K562 (cell line): ENCODE measurements at regions not wholly inside any gene's neighbourhood (a gene's known extent, or its start where the extent isn't known, plus 50 kb on each side); places are given as distances from the start of the nearest gene placed in this dataset.
A peak's percentile ranks its signal among the peaks of the same experiment; 100 is the strongest.

Experiments used
- ATAC-seq: fragments of 200-7000 bp; cut with Tn5 transposase; 3 replicates; pipeline ENCODE4 v1.9.1; 2020; ENCODE audit warnings: moderate library complexity
- BruUV-seq: library from RNA; stranded (reverse); fragments of 400-500 nt; replicated peaks from 2 replicates; lab custom pipeline; 2021; lab: Mats Ljungman, UMichigan
- CTCF ChIA-PET: fragments of 300-600 bp; formaldehyde crosslinking; extraction: SDS; loops from one replicate; lab custom pipeline; 2021; ENCODE audit warnings: low intra/inter-chr PET ratio; lab: Yijun Ruan, JAX
- POLR2A ChIA-PET: fragments of 300-600, 350-650 bp; sonication (Branson Sonifier 250); formaldehyde crosslinking; extraction: SDS; loops from one replicate; lab custom pipeline; 2021; ENCODE audit warnings: antibody characterized with exemption, inconsistent platforms; lab: Yijun Ruan, JAX
- DNase-seq, 4 experiments: peaks; one replicate each; pipeline versions ENCODE4 v3.0.0 to v3.0.0-alpha.2; 2011 to 2018; ENCODE audit warnings: low spot score in 3 of 4, mixed read lengths in 3 of 4; ENCODE audit errors: extremely low read depth in 1 of 4
- FAIRE-seq: peaks from 2 replicates; lab custom pipeline; 2011; peaks lifted over from hg19 to GRCh38; lab: Jason Lieb, UNC
- H2AFZ ChIP-seq: 2 replicates; pipeline ENCODE4 v1.6.0; 2011; ENCODE audit warnings: low read depth, low read length, control low read depth, inconsistent platforms
- H3K27ac ChIP-seq: fragments of 200-600 bp; 3 replicates; pipeline ENCODE4 v1.8.0; 2011; ENCODE audit warnings: low read depth, mild to moderate bottlenecking, control low read depth, inconsistent platforms, low read length, moderate library complexity, mixed read lengths; ENCODE audit errors: extremely low read depth
- H3K27me3 ChIP-seq, 2 experiments: fragments of 300-600 bp in 1 of 2; 2 replicates in 1 of 2; 3 replicates in 1 of 2; pipeline versions ENCODE4 v1.6.0 to v1.8.0; 2011; ENCODE audit warnings: inconsistent platforms in 2 of 2, low read length in 2 of 2, mild to moderate bottlenecking in 1 of 2, mixed read lengths in 1 of 2, moderate library complexity in 1 of 2; ENCODE audit not compliant: control insufficient read depth in 2 of 2, insufficient read depth in 2 of 2
- H3K36me3 ChIP-seq: fragments of 300-600 bp; 3 replicates; pipeline ENCODE4 v1.8.0; 2011; ENCODE audit warnings: mild to moderate bottlenecking, low read length, inconsistent platforms; ENCODE audit not compliant: control insufficient read depth, insufficient read depth
- H3K4me1 ChIP-seq, 2 experiments: fragments of 200-600 bp in 1 of 2; replicated peaks in 1 of 2; 2 replicates in 1 of 2; 3 replicates in 1 of 2; pipeline versions ENCODE4 v1.5.1 to v1.8.0; 2011; ENCODE audit warnings: inconsistent platforms in 2 of 2, low read length in 2 of 2, mild to moderate bottlenecking in 1 of 2, mixed read lengths in 1 of 2, moderate library complexity in 1 of 2; ENCODE audit not compliant: control insufficient read depth in 2 of 2, insufficient read depth in 2 of 2
- H3K4me2 ChIP-seq: 2 replicates; pipeline ENCODE4 v1.6.1; 2011; ENCODE audit warnings: low read length, control low read depth, inconsistent platforms, mixed read lengths; ENCODE audit not compliant: insufficient read depth
- H3K4me3 ChIP-seq: fragments of 200-600 bp; sonication (generic), shearing (Covaris generic); 2 replicates; pipeline ENCODE4 v1.5.1; 2016; ENCODE audit warnings: control low read depth, inconsistent platforms
- H3K79me2 ChIP-seq: fragments of 200-600 bp; 3 replicates; pipeline ENCODE4 v1.8.0; 2011; ENCODE audit warnings: low read length, inconsistent platforms; ENCODE audit not compliant: control insufficient read depth, insufficient read depth
- H3K9ac ChIP-seq, 2 experiments: 2 replicates each; pipeline versions ENCODE4 v1.6.0 to v1.6.1; 2011; ENCODE audit warnings: low read depth in 2 of 2, low read length in 2 of 2, control low read depth in 1 of 2, inconsistent platforms in 1 of 2, mild to moderate bottlenecking in 1 of 2, mixed read lengths in 1 of 2; ENCODE audit not compliant: insufficient read depth in 1 of 2
- H3K9me1 ChIP-seq: one replicate; pipeline ENCODE4 v1.6.0; 2011; ENCODE audit warnings: inconsistent platforms, mild to moderate bottlenecking, low read length, moderate library complexity; ENCODE audit not compliant: control insufficient read depth, insufficient read depth
- H3K9me3 ChIP-seq: replicated peaks from 2 replicates; pipeline ENCODE4 v1.5.1; 2011; ENCODE audit warnings: low read depth, low read length, inconsistent platforms; ENCODE audit not compliant: control insufficient read depth, insufficient read depth
- H4K20me1 ChIP-seq: replicated peaks from 2 replicates; pipeline ENCODE4 v1.6.1; 2011; ENCODE audit warnings: low read length, inconsistent platforms, mixed read lengths; ENCODE audit not compliant: control insufficient read depth, insufficient read depth
- C11orf30 ChIP-seq: fragments of 450-650 bp; IDR thresholded peaks from 2 replicates; pipeline ENCODE4 v1.6.1; 2016; ENCODE audit warnings: low read depth, mild to moderate bottlenecking
- FOSL1 ChIP-seq: fragments of 200-800 bp; sonication (Bioruptor generic); conservative IDR thresholded peaks from 2 replicates; pipeline ENCODE4 v1.6.1; 2016; ENCODE audit warnings: missing genetic modification characterization, missing compliant biosample characterization
- FOXM1 ChIP-seq, 2 experiments: fragments of 450-650 bp in 1 of 2; sonication (generic) in 1 of 2; formaldehyde crosslinking in 1 of 2; IDR thresholded peaks; 2 replicates each; pipeline versions ENCODE4 v1.6.1 to v1.9.0; 2017 to 2022; ENCODE audit warnings: low read depth in 2 of 2, mild to moderate bottlenecking in 2 of 2, missing genetic modification reagents in 1 of 2, moderate library complexity in 1 of 2
- KDM1A ChIP-seq, 2 experiments: fragments of 450-650 bp; IDR thresholded peaks; 2 replicates each; pipeline ENCODE4 v1.6.1; 2016; ENCODE audit warnings: mild to moderate bottlenecking in 2 of 2
- KLF10 ChIP-seq: fragments of 250-450 bp; sonication (Bioruptor Pico); IDR thresholded peaks from 2 replicates; pipeline ENCODE4 v1.6.1; 2021; ENCODE audit warnings: matching md5 sums
- MAFF ChIP-seq: IDR thresholded peaks from 2 replicates; pipeline ENCODE4 v1.6.1; 2012; ENCODE audit warnings: low read length, improper control_type of control experiment
- MAFG ChIP-seq: fragments of 450-650 bp; conservative IDR thresholded peaks from 2 replicates; pipeline ENCODE4 v1.6.1; 2016; ENCODE audit warnings: missing genetic modification characterization, missing compliant biosample characterization
- MAFK ChIP-seq: IDR thresholded peaks from 2 replicates; pipeline ENCODE4 v1.6.1; 2011; ENCODE audit warnings: low read length, improper control_type of control experiment
- TCF7L2 ChIP-seq: fragments of 150-350 bp; IDR thresholded peaks from 2 replicates; pipeline ENCODE4 v1.6.1; 2016; ENCODE audit warnings: low read depth, mild to moderate bottlenecking, low read length, moderate library complexity
- ZFP30 ChIP-seq: fragments of 250-450 bp; sonication (Bioruptor Pico); IDR thresholded peaks from 2 replicates; pipeline ENCODE4 v1.8.0; 2022; ENCODE audit warnings: moderate library complexity, mild to moderate bottlenecking, inconsistent platforms, borderline replicate concordance
- ZNF174 ChIP-seq: fragments of 250-450 bp; sonication (Bioruptor Pico); IDR thresholded peaks from 2 replicates; pipeline ENCODE4 v1.4.0; 2020; ENCODE audit warnings: mild to moderate bottlenecking
- ZNF316 ChIP-seq: fragments of 450-650 bp; IDR thresholded peaks from 2 replicates; pipeline ENCODE4 v1.6.1; 2016
- WGBS: fragments of 100-300 bp; shearing (Covaris generic); methylation state at CpG from one replicate; pipeline ENCODE4 v1.1.6; 2016; ENCODE audit warnings: low coverage, mixed read lengths; ENCODE audit not compliant: insufficient coverage; ENCODE audit errors: missing lambda C conversion rate; 5-methylcytosine and 5-hydroxymethylcytosine counted together
- in situ Hi-C: fragments of 300-500 bp; cut with MboI; formaldehyde crosslinking; loops from 4 replicates; pipeline ENCODE4 v1.15.0; 2018; ENCODE audit warnings: inconsistent platforms, mixed read lengths
- intact Hi-C: fragments of 100-400 bp; cut with micrococcal nuclease; formaldehyde crosslinking; loops from 2 replicates; pipeline ENCODE4 v1.14.2; 2022
- TF ChIP-seq, protein P1 (sequence below): IDR thresholded peaks from 2 replicates; pipeline ENCODE4 v1.6.1; 2011; ENCODE audit not compliant: insufficient read length; ENCODE audit errors: extremely low read depth
- TF ChIP-seq, protein P2 (sequence below): fragments of 250-450 bp; sonication (Bioruptor Pico); IDR thresholded peaks from 2 replicates; pipeline ENCODE4 v1.4.0; 2020; ENCODE audit warnings: mild to moderate bottlenecking, moderate library complexity

DNA sequence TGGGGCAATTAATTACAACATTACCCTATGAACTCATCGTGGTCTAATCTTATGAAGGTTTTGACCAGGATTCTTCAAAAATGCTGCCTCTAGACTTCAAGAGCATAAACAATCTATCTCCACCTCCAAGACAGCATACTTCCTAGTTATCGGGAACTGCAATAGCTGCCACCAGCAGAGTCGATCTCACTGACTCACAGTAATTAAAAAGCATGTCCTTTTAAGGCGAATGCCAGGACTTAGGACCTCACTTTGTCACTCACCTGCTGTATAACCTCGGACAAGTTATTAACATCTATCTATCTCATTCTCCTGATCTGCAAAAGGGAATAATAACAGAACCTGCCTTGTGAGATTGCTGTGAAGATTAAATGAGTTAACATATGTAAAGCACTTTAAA, 666.0 kb upstream of the COBL start (continued):
- TF ChIP-seq, protein P1, sequence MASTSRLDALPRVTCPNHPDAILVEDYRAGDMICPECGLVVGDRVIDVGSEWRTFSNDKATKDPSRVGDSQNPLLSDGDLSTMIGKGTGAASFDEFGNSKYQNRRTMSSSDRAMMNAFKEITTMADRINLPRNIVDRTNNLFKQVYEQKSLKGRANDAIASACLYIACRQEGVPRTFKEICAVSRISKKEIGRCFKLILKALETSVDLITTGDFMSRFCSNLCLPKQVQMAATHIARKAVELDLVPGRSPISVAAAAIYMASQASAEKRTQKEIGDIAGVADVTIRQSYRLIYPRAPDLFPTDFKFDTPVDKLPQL = no peak
- no peak for TF ChIP-seq ZFP30 (CRISPR knock-in tag)
- TF ChIP-seq, protein P2, sequence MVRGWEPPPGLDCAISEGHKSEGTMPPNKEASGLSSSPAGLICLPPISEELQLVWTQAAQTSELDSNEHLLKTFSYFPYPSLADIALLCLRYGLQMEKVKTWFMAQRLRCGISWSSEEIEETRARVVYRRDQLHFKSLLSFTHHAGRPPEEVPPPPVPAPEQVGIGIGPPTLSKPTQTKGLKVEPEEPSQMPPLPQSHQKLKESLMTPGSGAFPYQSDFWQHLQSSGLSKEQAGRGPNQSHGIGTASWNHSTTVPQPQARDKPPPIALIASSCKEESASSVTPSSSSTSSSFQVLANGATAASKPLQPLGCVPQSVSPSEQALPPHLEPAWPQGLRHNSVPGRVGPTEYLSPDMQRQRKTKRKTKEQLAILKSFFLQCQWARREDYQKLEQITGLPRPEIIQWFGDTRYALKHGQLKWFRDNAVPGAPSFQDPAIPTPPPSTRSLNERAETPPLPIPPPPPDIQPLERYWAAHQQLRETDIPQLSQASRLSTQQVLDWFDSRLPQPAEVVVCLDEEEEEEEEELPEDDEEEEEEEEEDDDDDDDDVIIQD (CRISPR knock-in tag) = no peak
- TF ChIP-seq TCF7L2 = no peak
- no peak for TF ChIP-seq FOXM1 (IDR thresholded peaks at IDR 0.05; ENCODE audit: low read depth)
- TF ChIP-seq FOXM1 (CRISPR knock-in tag; IDR thresholded peaks at IDR 0.05; ENCODE audit: low read depth) = no peak
- TF ChIP-seq ZNF174 (CRISPR knock-in tag) = no peak
- no peak for TF ChIP-seq FOSL1 (tag)

DNA sequence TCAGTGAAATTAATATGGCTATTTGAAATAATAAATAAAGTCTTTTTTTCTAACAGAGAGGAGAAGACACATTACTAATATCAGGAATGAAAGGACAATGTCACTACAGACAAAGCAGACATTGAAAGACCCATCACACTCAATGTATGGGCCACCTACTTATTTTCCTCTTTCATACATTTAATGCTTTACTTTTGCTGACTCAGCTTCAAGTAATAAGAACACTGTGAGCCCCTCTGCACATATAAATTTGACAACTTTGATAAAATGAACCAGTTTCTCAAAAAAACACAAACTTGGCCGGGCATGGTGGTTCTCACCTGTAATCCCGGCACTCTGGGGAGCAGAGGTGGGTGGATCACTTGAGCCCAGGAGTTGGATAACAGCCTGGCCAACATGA, 664.2 kb upstream of the COBL start:
- no peaks in the 10 kb centered on the region for H4K20me1 ChIP-seq
- H3K9ac ChIP-seq = no peak overlapping the region
- in situ Hi-C loops = no loop called here
- FAIRE-seq (no peak), ATAC-seq (no peak), DNase-seq (no peak)
- no peak overlapping the region for H3K27ac ChIP-seq
- H3K4me1 ChIP-seq = no peaks in the 10 kb centered on the region
- intact Hi-C loops = no loop called here
- no peaks in the 10 kb centered on the region for H3K79me2 ChIP-seq
- no peaks in the 10 kb centered on the region for H3K36me3 ChIP-seq
- H3K27me3 ChIP-seq = no peaks in the 10 kb centered on the region
- no peaks in the 10 kb centered on the region for H3K9me3 ChIP-seq
- TF ChIP-seq KDM1A (IDR thresholded peaks at IDR 0.05) = no peak
- peak; percentile 62 for TF ChIP-seq MAFG
- peak; percentile 63; the same call in 1 of the 2 replicates for TF ChIP-seq C11orf30
- TF ChIP-seq MAFF = peak; percentile 81
- TF ChIP-seq KLF10 = no peak
- TF ChIP-seq ZNF316 = peak; percentile 74
- peak; percentile 78 for TF ChIP-seq MAFK
- no peak overlapping the region for H3K4me3 ChIP-seq
- BruUV-seq = no TSS peak
- 0% methylated on average over 2 of the region's 2 CpGs for WGBS
- no peaks in the 10 kb centered on the region for H3K9me1 ChIP-seq
- CTCF ChIA-PET = no interaction called here
- no peak overlapping the region for H2AFZ ChIP-seq
- POLR2A ChIA-PET = no interaction called here
- H3K4me2 ChIP-seq = no peak overlapping the region
